Body of pancreas (tissue), 4 donors: ENCODE measurements at regions not wholly inside any gene's neighbourhood (a gene's known extent, or its start where the extent isn't known, plus 50 kb on each side); places are given as distances from the start of the nearest gene placed in this dataset.
"Not testable (repeated sequence)": the region's sequence is repeated elsewhere in the genome, so short reads cannot be mapped to it uniquely, and the experiment has no call there.

Experiments used
- POLR2A ChIP-seq, 3 donors: fragments of 450-650 bp; IDR thresholded peaks; one replicate each; pipeline ENCODE4 v1.6.1; 2016; ENCODE audit warnings: antibody characterized with exemption in 3 of 3, mild to moderate bottlenecking in 2 of 3
- TF ChIP-seq, protein P1 (sequence below), 7 experiments: fragments of 450-650 bp in 4 of 7; fragments of 200-600 bp in 3 of 7; sonication (generic) in 3 of 7; IDR thresholded peaks; one replicate each; pipeline ENCODE4 v1.5.1; 2016 to 2019; ENCODE audit warnings: antibody characterized with exemption in 7 of 7

DNA sequence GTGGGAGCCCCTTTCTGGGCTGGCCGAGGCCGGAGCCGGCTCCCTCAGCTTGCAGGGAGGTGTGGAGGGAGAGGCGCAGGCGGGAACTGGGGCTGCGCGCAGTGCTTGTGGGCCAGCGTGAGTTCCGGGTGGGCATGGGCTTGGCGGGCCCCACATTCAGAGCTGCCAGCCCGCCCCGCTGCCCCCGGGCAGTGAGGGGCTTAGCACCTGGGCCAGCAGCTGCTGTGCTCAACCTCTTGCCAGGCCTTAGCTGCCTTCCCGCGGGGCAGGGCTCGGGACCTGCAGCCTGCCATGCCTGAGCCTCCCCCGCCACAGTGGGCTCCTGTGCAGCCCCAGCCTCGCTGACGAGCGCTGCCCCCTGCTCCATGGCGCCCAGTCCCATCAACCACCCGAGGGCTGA is 136.9 kb upstream of the JADE1 start:
- TF ChIP-seq, protein P1, sequence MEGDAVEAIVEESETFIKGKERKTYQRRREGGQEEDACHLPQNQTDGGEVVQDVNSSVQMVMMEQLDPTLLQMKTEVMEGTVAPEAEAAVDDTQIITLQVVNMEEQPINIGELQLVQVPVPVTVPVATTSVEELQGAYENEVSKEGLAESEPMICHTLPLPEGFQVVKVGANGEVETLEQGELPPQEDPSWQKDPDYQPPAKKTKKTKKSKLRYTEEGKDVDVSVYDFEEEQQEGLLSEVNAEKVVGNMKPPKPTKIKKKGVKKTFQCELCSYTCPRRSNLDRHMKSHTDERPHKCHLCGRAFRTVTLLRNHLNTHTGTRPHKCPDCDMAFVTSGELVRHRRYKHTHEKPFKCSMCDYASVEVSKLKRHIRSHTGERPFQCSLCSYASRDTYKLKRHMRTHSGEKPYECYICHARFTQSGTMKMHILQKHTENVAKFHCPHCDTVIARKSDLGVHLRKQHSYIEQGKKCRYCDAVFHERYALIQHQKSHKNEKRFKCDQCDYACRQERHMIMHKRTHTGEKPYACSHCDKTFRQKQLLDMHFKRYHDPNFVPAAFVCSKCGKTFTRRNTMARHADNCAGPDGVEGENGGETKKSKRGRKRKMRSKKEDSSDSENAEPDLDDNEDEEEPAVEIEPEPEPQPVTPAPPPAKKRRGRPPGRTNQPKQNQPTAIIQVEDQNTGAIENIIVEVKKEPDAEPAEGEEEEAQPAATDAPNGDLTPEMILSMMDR (IDR thresholded peaks at IDR 0.05) = not testable (repeated sequence)
- not testable (repeated sequence) for TF ChIP-seq POLR2A (IDR thresholded peaks at IDR 0.05)
